IPS-18a (cell line): ENCODE measurements at regions not wholly inside any gene's neighbourhood (a gene's known extent, or its start where the extent isn't known, plus 50 kb on each side); places are given as distances from the start of the nearest gene placed in this dataset.

Source experiments
- H3K27ac ChIP-seq: one replicate; pipeline ENCODE4 v1.5.1; 2013; ENCODE audit warnings: low read length
- H3K27me3 ChIP-seq: one replicate; pipeline ENCODE4 v1.6.1; 2013; ENCODE audit warnings: mild to moderate bottlenecking, low read length; ENCODE audit not compliant: control insufficient read depth, insufficient read depth
- H3K36me3 ChIP-seq: one replicate; pipeline ENCODE4 v1.6.1; 2013; ENCODE audit warnings: low read depth, low read length; ENCODE audit not compliant: control insufficient read depth
- H3K4me1 ChIP-seq: one replicate; pipeline ENCODE4 v1.6.1; 2013; ENCODE audit warnings: low read depth, low read length; ENCODE audit not compliant: control insufficient read depth
- H3K4me3 ChIP-seq: one replicate; pipeline ENCODE4 v1.5.1; 2013; ENCODE audit warnings: low read length
- H3K9ac ChIP-seq: one replicate; pipeline ENCODE4 v1.6.1; 2013; ENCODE audit warnings: mild to moderate bottlenecking, low read length, moderate library complexity
- H3K9me3 ChIP-seq: one replicate; pipeline ENCODE4 v1.6.1; 2013; ENCODE audit warnings: low read depth, low read length; ENCODE audit not compliant: control insufficient read depth

DNA sequence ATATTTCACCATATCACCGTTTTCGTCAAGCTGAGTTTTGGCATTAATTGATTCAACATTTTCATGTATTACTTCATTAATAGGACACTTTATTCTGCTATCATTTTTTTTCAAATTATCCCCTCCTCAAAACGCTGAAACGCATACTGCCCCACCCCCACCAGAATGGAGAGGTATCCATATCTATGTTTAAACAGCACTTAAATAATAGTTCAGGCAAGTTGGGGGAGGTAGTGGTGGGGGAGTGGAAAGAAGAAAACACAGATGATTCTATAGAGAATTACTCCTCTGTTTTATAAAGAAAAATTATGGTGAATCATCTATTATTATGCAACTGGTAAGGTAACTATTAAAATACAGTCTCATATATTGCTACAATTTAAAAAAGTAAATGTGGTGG, 314.4 kb upstream of the ZEB2 start:
- H3K36me3 ChIP-seq, result no peaks in the 10 kb centered on the region
- H3K4me3 ChIP-seq, result no peak overlapping the region
- peaks cover 3% of the 10 kb centered on the region for H3K4me1 ChIP-seq
- no peaks in the 10 kb centered on the region for H3K27me3 ChIP-seq
- no peak overlapping the region for H3K9ac ChIP-seq
- H3K27ac ChIP-seq, result no peak overlapping the region
- H3K9me3 ChIP-seq, result no peaks in the 10 kb centered on the region

DNA sequence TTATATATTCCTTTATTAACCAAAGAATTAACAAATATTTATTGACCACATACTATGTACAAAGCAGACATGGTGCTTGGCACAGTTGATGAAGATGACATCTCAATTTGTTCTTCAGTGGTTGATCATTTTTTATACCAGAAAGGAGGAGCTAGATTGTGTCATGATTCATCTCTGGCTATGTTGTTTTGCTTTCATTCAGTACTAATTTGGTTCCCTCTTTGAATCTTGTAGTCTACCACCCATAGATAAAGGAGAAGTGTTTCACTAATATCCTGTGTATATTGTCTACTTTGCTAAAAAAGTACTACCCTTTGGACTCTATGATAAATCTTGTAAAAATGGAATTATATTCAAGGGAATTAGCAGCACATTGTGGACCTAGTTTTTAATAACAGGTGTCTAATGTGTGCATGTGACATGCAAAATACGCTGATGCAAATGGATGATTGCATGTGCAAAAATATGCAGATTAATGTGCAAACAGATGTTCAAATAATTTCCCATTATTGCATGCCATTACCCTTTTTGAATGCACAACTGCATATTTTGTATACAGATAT, 313.2 kb upstream of the ZEB2 start:
- Histone ChIP-seq H3K4me3 (no peak overlapping the region), H3K36me3 (no peaks in the 10 kb centered on the region), H3K9ac (no peak overlapping the region), H3K9me3 (no peaks in the 10 kb centered on the region), H3K27me3 (no peaks in the 10 kb centered on the region), H3K27ac (no peak overlapping the region), H3K4me1 (peaks cover 3% of the 10 kb centered on the region)

GRCh38 chr2:144832048-144832447, 312.1 kb upstream of the ZEB2 start:
- Histone ChIP-seq H3K9me3 (no peaks in the 10 kb centered on the region), H3K9ac (no peak overlapping the region), H3K36me3 (no peaks in the 10 kb centered on the region), H3K27me3 (no peaks in the 10 kb centered on the region), H3K4me3 (no peak overlapping the region), H3K4me1 (peaks cover 3% of the 10 kb centered on the region), H3K27ac (no peak overlapping the region)

- Histone ChIP-seq H3K27me3 (no peaks in the 10 kb centered on the region), H3K9ac (no peak overlapping the region), H3K36me3 (no peaks in the 10 kb centered on the region), H3K9me3 (no peaks in the 10 kb centered on the region), H3K4me3 (no peak overlapping the region), H3K27ac (no peak overlapping the region), H3K4me1 (no peaks in the 10 kb centered on the region)
These were observed 310.6 kb upstream of the ZEB2 start for GRCh38 chr2:144830543-144830942.

DNA sequence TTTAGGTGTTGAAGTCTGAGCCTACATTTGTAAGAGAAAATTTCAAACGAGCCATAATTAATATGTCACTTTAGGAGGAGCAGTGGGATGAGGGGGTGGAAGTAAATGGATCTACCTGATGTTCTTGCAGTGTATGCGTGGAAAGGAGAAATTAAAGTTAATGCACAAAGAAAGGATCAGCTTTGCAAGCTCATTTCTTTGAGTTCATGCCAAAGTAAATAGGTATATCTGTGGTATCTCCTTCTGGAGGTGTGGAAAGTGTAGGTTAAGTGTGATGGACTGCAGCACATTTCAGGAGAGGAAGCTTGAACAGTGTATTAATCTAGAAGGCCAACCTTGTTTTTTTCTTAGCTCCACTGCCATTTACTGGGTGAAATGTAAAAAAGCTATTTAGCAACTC, 307.5 kb upstream of the ZEB2 start:
- H3K36me3 ChIP-seq, result no peaks in the 10 kb centered on the region
- H3K4me1 ChIP-seq, result no peaks in the 10 kb centered on the region
- no peak overlapping the region for H3K4me3 ChIP-seq
- H3K9ac ChIP-seq, result no peak overlapping the region
- no peak overlapping the region for H3K27ac ChIP-seq
- H3K27me3 ChIP-seq, result no peaks in the 10 kb centered on the region
- no peaks in the 10 kb centered on the region for H3K9me3 ChIP-seq

GRCh38 chr2:144826105-144826504, 306.2 kb upstream of the ZEB2 start:
- Histone ChIP-seq H3K9ac (no peak overlapping the region), H3K27me3 (no peaks in the 10 kb centered on the region), H3K27ac (no peak overlapping the region), H3K9me3 (no peaks in the 10 kb centered on the region), H3K36me3 (no peaks in the 10 kb centered on the region), H3K4me1 (no peaks in the 10 kb centered on the region), H3K4me3 (no peak overlapping the region)

DNA sequence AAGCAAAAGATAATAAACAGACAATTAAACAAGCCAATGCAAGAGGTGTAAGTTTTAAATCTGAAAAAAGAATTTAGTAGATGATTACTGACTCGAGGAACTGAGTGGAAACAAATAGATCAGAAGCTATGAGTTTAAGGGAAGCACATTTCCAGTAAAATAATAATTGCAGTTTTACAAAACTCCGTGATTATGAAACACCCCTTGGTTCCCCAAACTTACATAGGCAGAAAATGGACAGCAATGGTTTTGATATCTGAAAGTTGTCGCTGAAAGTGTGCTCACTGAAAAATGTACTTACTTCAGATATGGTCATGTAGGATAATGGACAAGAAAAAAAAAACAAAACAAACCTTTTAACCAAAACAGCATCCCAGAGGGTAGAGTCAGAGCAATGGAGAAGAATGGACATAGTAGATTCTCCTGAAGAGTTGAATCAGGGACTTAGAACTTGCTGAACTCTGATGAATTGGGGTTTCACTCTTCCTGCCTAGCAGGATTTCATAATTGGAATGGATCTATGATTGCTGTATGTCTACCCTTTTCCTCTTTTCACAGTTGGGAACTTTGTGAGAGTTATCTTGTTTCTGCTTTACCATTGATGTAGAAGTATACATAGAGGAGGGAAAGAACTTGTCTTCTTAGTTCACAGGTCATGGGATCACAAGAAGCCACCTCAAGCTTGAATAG, 305.6 kb upstream of the ZEB2 start:
- Histone ChIP-seq H3K27ac (no peak overlapping the region), H3K36me3 (no peaks in the 10 kb centered on the region), H3K4me3 (no peak overlapping the region), H3K4me1 (no peaks in the 10 kb centered on the region), H3K9me3 (no peaks in the 10 kb centered on the region), H3K9ac (no peak overlapping the region), H3K27me3 (no peaks in the 10 kb centered on the region)

DNA sequence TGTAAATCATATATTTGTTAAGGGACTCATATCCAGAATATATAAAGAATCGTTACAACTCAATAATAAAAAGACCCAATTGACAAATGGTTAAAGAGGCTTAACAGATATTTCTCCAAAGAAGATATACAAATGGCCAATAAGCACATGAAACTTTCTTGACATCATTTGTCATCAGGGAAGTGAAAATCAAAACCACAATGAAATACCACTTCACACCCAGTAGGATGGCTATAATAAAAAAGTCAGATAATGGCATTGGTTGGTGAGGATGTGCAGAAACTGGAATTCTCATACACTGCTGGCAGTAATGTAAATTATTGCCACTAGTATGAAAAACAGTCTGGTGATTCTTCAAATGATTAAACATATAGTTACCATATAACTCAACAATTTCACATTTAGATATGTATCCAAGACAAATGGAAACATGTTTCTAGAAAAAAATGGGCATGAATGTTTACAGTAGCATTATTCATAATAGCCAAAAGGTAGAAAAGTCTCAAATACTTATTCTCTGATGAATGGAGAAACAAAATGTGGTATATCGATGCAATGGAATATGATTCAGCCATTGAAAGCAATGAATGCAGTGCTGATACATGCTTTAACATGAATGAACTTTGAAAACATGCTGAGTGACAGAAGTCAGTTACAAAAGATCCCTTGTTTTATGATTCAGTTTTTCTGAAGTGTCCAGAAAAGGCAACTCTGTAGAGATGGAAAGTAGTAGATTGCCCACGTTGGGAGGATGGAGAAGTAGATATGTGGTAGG, 304.6 kb upstream of the ZEB2 start:
- Histone ChIP-seq H3K9me3 (no peaks in the 10 kb centered on the region), H3K27me3 (no peaks in the 10 kb centered on the region), H3K4me3 (no peak overlapping the region), H3K4me1 (no peaks in the 10 kb centered on the region), H3K9ac (no peak overlapping the region), H3K27ac (no peak overlapping the region), H3K36me3 (no peaks in the 10 kb centered on the region)

- Histone ChIP-seq H3K4me3 (no peak overlapping the region), H3K27ac (no peak overlapping the region), H3K36me3 (no peaks in the 10 kb centered on the region), H3K9me3 (no peaks in the 10 kb centered on the region), H3K27me3 (no peaks in the 10 kb centered on the region), H3K4me1 (no peaks in the 10 kb centered on the region), H3K9ac (no peak overlapping the region)
These were observed 303.0 kb upstream of the ZEB2 start for GRCh38 chr2:144822966-144823365.

GRCh38 chr2:144812288-144812687, 292.4 kb upstream of the ZEB2 start:
- Histone ChIP-seq H3K4me3 (no peak overlapping the region), H3K9ac (no peak overlapping the region), H3K27ac (no peak overlapping the region), H3K9me3 (no peaks in the 10 kb centered on the region), H3K36me3 (no peaks in the 10 kb centered on the region), H3K4me1 (no peaks in the 10 kb centered on the region), H3K27me3 (no peaks in the 10 kb centered on the region)

- Histone ChIP-seq H3K27me3 (no peaks in the 10 kb centered on the region), H3K4me1 (no peaks in the 10 kb centered on the region), H3K9ac (no peak overlapping the region), H3K9me3 (no peaks in the 10 kb centered on the region), H3K4me3 (no peak overlapping the region), H3K27ac (no peak overlapping the region), H3K36me3 (no peaks in the 10 kb centered on the region)
These were observed 281.8 kb upstream of the ZEB2 start for GRCh38 chr2:144801766-144802165.

- H3K27ac ChIP-seq, result no peak overlapping the region
- no peaks in the 10 kb centered on the region for H3K4me1 ChIP-seq
- no peaks in the 10 kb centered on the region for H3K9me3 ChIP-seq
- no peaks in the 10 kb centered on the region for H3K27me3 ChIP-seq
- no peaks in the 10 kb centered on the region for H3K36me3 ChIP-seq
- no peak overlapping the region for H3K4me3 ChIP-seq
- H3K9ac ChIP-seq, result no peak overlapping the region
These were observed 281.4 kb upstream of the ZEB2 start for GRCh38 chr2:144801325-144801724.
